ENCODE measurements at regions not wholly inside any gene's neighbourhood (a gene's known extent, or its start where the extent isn't known, plus 50 kb on each side); places are given as distances from the start of the nearest gene placed in this dataset.
A peak's percentile ranks its signal among the peaks of the same experiment; 100 is the strongest.

GRCh38 chr6:85355816-85356215 lies 94.1 kb upstream of the NT5E start:
- TF ChIP-seq CTCF (IDR thresholded peaks at IDR 0.05; ENCODE audit: low read depth, low read length, poor library complexity, severe bottlenecking) (no peak), EZH2phosphoT487 (IDR thresholded peaks at IDR 0.05; ENCODE audit: borderline replicate concordance, low read length) (no peak)
- Histone ChIP-seq H4K20me1 (ENCODE audit: control insufficient read depth, insufficient read depth, low read depth, low read length) (no peaks in the 10 kb centered on the region), H3K27me3 (ENCODE audit: control insufficient read depth, low read length) (no peaks in the 10 kb centered on the region), H3K9me3 (ENCODE audit: control insufficient read depth, insufficient read depth, low read length) (no peaks in the 10 kb centered on the region), H3K4me3 (ENCODE audit: low read length) (no peak overlapping the region), H3F3A (ENCODE audit: control insufficient read depth, insufficient read depth) (no peaks in the 10 kb centered on the region), H3K36me3 (ENCODE audit: control insufficient read depth, low read length) (no peaks in the 10 kb centered on the region), H3K79me2 (ENCODE audit: control insufficient read depth, low read length) (no peaks in the 10 kb centered on the region), H3K4me2 (ENCODE audit: low read length) (no peak overlapping the region), H3K4me1 (ENCODE audit: control insufficient read depth, low read length) (no peaks in the 10 kb centered on the region), H3K9me2 (replicated peaks; ENCODE audit: control insufficient read depth, low read length) (no peaks in the 10 kb centered on the region), H3K27ac (ENCODE audit: low read depth, low read length) (no peak overlapping the region)

GRCh38 chr6:85354761-85355618 lies 94.9 kb upstream of the NT5E start:
- no peaks in the 10 kb centered on the region for H3K9me2 ChIP-seq (replicated peaks; ENCODE audit: control insufficient read depth, low read length)
- no peak overlapping the region for H3K4me3 ChIP-seq (ENCODE audit: low read length)
- no peak overlapping the region for H3K4me2 ChIP-seq (ENCODE audit: low read length)
- no peaks in the 10 kb centered on the region for H3K79me2 ChIP-seq (ENCODE audit: control insufficient read depth, low read length)
- no peak for TF ChIP-seq EZH2phosphoT487 (IDR thresholded peaks at IDR 0.05; ENCODE audit: borderline replicate concordance, low read length)
- TF ChIP-seq CTCF (IDR thresholded peaks at IDR 0.05; ENCODE audit: low read depth, low read length, poor library complexity, severe bottlenecking): peak; percentile 88
- H3K27me3 ChIP-seq (ENCODE audit: control insufficient read depth, low read length): no peaks in the 10 kb centered on the region
- no peaks in the 10 kb centered on the region for H3K4me1 ChIP-seq (ENCODE audit: control insufficient read depth, low read length)
- H3K27ac ChIP-seq (ENCODE audit: low read depth, low read length): no peak overlapping the region
- no peaks in the 10 kb centered on the region for H3K36me3 ChIP-seq (ENCODE audit: control insufficient read depth, low read length)
- H4K20me1 ChIP-seq (ENCODE audit: control insufficient read depth, insufficient read depth, low read depth, low read length): no peaks in the 10 kb centered on the region
- no peaks in the 10 kb centered on the region for H3K9me3 ChIP-seq (ENCODE audit: control insufficient read depth, insufficient read depth, low read length)
- H3F3A ChIP-seq (ENCODE audit: control insufficient read depth, insufficient read depth): no peaks in the 10 kb centered on the region

- no peaks in the 10 kb centered on the region for H3F3A ChIP-seq (ENCODE audit: control insufficient read depth, insufficient read depth)
- H3K4me3 ChIP-seq (ENCODE audit: low read length): no peak overlapping the region
- H3K9me2 ChIP-seq (replicated peaks; ENCODE audit: control insufficient read depth, low read length): no peaks in the 10 kb centered on the region
- no peaks in the 10 kb centered on the region for H3K36me3 ChIP-seq (ENCODE audit: control insufficient read depth, low read length)
- no peaks in the 10 kb centered on the region for H3K79me2 ChIP-seq (ENCODE audit: control insufficient read depth, low read length)
- no peaks in the 10 kb centered on the region for H3K9me3 ChIP-seq (ENCODE audit: control insufficient read depth, insufficient read depth, low read length)
- TF ChIP-seq EZH2phosphoT487 (IDR thresholded peaks at IDR 0.05; ENCODE audit: borderline replicate concordance, low read length) (no peak), CTCF (IDR thresholded peaks at IDR 0.05; ENCODE audit: low read depth, low read length, poor library complexity, severe bottlenecking) (no peak)
- no peak overlapping the region for H3K27ac ChIP-seq (ENCODE audit: low read depth, low read length)
- H3K27me3 ChIP-seq (ENCODE audit: control insufficient read depth, low read length): no peaks in the 10 kb centered on the region
- no peaks in the 10 kb centered on the region for H4K20me1 ChIP-seq (ENCODE audit: control insufficient read depth, insufficient read depth, low read depth, low read length)
- no peaks in the 10 kb centered on the region for H3K4me1 ChIP-seq (ENCODE audit: control insufficient read depth, low read length)
- no peak overlapping the region for H3K4me2 ChIP-seq (ENCODE audit: low read length)
These were observed 96.9 kb upstream of the NT5E start for GRCh38 chr6:85353012-85353411.

Data from DOHH2 (cell line).